HepG2 (cell line): ENCODE measurements at regions not wholly inside any gene's neighbourhood (a gene's known extent, or its start where the extent isn't known, plus 50 kb on each side); places are given as distances from the start of the nearest gene placed in this dataset.

Experiments
- CHD2 ChIP-seq: IDR thresholded peaks from 2 replicates; pipeline ENCODE4 v1.6.1; 2011; ENCODE audit warnings: low read depth, low read length, improper control_type of control experiment
- ERF ChIP-seq: IDR thresholded peaks from 2 replicates; pipeline ENCODE4 v1.6.1; 2018; ENCODE audit warnings: missing biosample characterization, missing genetic modification reagents
- HHEX ChIP-seq: IDR thresholded peaks from 2 replicates; pipeline ENCODE4 v1.6.1; 2016; ENCODE audit warnings: control low read depth
- HMG20B ChIP-seq: conservative IDR thresholded peaks from 2 replicates; pipeline ENCODE4 v1.6.1; 2016; ENCODE audit warnings: missing genetic modification reagents, missing compliant biosample characterization
- HNRNPUL1 ChIP-seq: fragments of 200-400 bp; formaldehyde crosslinking; IDR thresholded peaks from 2 replicates; pipeline ENCODE4 v1.6.1; 2017; ENCODE audit warnings: low read depth, mild to moderate bottlenecking, low read length, moderate library complexity
- POLR2AphosphoS5 ChIP-seq: IDR thresholded peaks from 2 replicates; pipeline ENCODE4 v1.6.1; 2012; ENCODE audit warnings: low read depth, low read length
- SIX1 ChIP-seq: sonication (generic); formaldehyde crosslinking; IDR thresholded peaks from 2 replicates; pipeline ENCODE4 v1.4.0; 2020; ENCODE audit warnings: missing genetic modification reagents, borderline replicate concordance
- TAF1 ChIP-seq: sonication (generic); formaldehyde crosslinking; IDR thresholded peaks from 2 replicates; pipeline ENCODE4 v1.4.0; 2020; ENCODE audit warnings: missing genetic modification reagents
- YY1 ChIP-seq: IDR thresholded peaks from 2 replicates; pipeline ENCODE4 v1.6.1; 2011; ENCODE audit warnings: low read length, low read depth, moderate library complexity, mild to moderate bottlenecking; ENCODE audit not compliant: insufficient read depth, insufficient replicate concordance
- ZFX ChIP-seq: sonication (generic); formaldehyde crosslinking; IDR thresholded peaks from 2 replicates; pipeline ENCODE4 v1.4.0; 2020; ENCODE audit warnings: mild to moderate bottlenecking, low read depth, missing genetic modification reagents, moderate library complexity
- TF ChIP-seq, protein P1 (sequence below): IDR thresholded peaks from 2 replicates; pipeline ENCODE4 v1.6.1; 2016; ENCODE audit warnings: mild to moderate bottlenecking

DNA sequence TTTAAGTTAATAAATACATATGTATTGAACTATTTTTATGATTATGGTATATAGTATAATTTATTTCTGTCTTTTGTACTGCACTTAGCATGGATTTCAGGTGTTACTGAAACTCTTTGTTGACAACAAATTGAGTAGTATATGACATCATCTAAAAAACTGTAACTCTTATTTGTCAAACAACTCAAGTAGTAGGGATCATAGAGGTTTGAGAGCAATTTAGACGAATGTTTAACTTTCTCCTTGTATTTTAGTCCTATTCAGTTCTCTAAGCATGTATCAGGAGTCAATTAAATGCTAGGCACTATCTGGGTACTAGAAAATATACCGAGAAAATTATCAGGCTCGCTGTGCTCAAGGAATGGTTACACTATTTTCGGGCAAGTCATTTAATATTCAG lies 595.2 kb downstream of the METTL15 start:
- TF ChIP-seq CHD2 (no peak), TAF1 (CRISPR knock-in tag) (no peak), SIX1 (CRISPR knock-in tag) (no peak), HMG20B (CRISPR knock-in tag) (no peak), ZFX (CRISPR knock-in tag) (no peak), HNRNPUL1 (no peak), POLR2AphosphoS5 (no peak), ERF (CRISPR knock-in tag) (no peak), HHEX (CRISPR knock-in tag) (no peak), YY1 (no peak)
- TF ChIP-seq, protein P1, sequence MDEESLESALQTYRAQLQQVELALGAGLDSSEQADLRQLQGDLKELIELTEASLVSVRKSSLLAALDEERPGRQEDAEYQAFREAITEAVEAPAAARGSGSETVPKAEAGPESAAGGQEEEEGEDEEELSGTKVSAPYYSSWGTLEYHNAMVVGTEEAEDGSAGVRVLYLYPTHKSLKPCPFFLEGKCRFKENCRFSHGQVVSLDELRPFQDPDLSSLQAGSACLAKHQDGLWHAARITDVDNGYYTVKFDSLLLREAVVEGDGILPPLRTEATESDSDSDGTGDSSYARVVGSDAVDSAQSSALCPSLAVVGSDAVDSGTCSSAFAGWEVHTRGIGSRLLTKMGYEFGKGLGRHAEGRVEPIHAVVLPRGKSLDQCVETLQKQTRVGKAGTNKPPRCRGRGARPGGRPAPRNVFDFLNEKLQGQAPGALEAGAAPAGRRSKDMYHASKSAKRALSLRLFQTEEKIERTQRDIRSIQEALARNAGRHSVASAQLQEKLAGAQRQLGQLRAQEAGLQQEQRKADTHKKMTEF (CRISPR knock-in tag) = no peak
